NCI-H748 (cell line): ENCODE measurements at regions not wholly inside any gene's neighbourhood (a gene's known extent, or its start where the extent isn't known, plus 50 kb on each side); places are given as distances from the start of the nearest gene placed in this dataset.
"Not testable (repeated sequence)": the region's sequence is repeated elsewhere in the genome, so short reads cannot be mapped to it uniquely, and the experiment has no call there.

Experiments
- DNase-seq: peaks from one replicate; lab custom pipeline; 2025; ENCODE audit not compliant: unreplicated experiment; lab: John Stamatoyannopoulos, UW

DNA sequence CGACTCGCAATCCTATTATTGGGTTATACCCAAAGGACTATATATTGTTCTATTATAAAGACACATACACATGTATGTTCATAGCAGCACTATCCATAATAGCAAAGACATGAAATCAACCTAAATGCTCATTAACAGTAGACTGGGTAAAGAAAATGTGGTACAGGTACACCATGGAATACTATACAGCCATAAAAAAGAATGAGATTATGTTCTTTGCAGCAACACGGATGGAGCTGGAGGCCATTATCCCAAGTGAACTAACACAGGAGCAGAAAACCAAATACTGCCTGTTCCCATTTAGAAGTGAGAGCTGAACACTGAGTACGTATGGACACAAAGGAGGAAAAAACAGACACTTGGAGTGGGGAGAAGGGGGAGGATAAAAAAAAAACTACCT lies 536.8 kb upstream of the DPP6 start:
- no peak for DNase-seq

DNA sequence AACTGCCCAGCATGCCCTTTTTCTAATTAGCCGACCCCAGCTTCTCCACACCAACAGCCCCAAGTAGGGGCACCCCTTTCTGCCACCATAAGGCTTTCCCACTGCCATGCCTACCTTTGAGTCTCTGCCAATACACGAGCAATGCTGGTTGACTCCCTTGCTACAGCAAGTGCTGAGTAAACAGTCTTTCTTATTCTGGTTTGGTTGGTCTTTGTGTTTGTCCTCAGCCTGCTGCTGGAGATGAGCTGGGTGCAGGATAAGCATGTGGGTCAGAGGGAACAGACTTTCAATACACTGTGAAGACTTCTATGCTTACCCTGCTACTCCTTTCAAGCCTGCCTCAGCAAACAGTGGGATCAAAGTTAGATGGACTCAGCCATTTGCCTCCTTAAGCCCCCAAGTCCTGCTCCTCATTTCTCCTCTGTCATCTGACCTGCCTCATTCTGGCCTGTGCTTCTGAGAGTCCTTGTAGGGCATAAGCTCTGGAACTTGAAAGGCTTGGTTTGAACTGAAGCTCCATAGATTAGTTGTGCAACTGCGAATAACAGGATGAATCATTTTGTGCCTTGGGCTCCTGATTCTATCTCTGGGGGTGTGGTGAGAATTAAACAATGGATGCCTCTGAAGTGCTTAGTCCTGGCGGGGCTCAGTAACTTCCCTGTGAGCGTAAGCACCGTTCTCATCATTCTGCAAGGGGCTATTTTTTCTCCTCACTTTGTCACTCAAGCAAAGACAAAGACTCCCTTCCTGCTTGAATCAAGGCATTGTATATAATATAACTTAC lies 533.8 kb upstream of the DPP6 start:
- DNase-seq, result no peak

DNA sequence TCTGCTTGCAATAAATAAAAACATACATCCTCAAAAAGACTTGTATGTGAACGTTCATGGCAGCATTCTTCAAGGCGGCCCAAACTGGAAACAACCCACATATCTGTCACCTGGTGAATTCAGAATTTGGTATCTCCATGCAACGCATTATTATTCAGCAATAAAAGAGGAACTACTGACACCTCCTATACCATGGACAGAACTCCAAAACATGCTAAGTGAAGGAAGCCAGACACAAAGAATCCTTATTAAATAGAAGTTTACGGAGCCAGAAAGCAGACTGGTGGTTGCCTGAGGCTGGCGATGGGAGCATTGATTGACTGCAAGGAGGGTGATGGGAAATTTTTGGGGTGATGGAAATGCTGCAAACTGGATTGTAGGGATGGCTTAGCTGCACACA lies 530.8 kb upstream of the DPP6 start:
- DNase-seq, result no peak

DNA sequence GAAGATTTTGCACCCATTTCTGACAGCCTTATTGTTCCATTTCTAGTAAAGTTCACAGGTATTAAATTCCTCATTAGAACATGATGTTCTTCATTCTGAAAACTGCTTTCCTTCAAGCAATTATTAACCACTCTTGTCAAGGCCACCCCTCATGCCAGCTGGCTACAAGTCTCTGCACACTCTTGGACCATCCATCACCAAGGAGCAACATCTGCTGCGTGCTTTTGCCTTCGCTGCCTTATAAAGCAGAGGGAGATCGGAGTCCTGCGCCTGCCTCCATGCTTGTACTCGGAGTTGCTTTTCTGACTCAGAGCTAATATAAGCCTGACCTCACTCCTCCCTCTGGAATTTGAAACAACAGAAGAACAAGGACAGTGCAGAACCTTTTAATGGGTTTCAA lies 529.9 kb upstream of the DPP6 start:
- DNase-seq, result no peak

DNA sequence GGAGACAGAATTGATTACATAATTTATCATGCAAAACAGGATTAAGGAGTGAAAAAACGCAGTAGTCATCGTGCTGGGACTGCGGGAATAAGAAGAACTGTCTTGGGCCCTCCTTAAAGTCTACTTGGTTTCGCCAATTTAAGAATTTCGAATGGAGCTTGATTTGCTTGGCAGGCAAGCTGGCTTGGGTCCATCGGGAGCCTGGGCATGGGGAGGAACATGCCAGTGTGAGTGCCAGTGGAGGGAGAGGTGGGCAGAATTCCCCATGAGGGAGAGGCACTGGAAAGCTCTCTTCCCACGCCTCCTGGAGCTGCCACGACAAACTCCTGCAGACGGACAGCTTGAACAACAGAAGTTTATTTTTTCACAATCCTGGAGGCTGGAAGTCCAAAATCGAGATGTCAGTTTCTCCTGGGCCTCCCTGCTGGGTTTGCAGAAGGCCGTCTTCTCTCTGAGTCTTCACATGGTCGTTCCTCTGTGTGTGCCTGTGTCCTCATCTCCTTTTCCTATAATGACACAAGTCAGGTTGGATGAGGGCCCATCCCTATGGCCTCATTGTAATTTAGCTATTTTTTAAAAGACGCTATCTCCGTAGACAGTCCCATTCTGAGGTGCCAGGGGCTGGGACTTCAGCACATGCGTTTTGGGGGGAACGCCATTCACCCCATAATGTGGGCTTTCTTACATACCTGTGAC lies 528.7 kb upstream of the DPP6 start:
- DNase-seq, result no peak

DNA sequence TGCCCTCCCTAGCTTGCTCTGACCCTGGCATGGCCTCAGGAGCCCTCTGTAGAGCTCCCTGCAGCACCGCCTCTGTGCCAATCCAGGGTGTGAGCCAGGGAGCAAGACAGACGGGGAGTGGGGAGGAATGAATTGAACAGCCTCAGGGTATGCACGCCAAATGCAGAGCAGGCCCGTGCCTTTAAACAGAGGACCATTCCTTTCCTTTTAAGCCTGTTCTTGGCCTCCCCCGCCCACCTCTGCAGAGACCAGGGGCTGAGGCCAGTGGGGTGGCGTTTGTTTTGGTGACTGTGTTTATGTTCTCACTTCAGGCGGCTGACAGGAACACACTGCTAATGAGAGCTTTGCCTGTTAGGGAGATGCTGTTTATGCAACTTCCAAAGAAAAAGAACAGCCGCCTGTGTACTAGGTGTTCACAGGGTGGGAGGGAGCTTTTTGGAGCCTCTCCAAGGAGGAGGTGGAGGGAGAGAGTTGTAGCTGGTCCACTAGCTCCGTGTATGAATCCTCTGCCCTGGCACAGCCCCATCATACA lies 528.1 kb upstream of the DPP6 start:
- DNase-seq, result no peak

DNA sequence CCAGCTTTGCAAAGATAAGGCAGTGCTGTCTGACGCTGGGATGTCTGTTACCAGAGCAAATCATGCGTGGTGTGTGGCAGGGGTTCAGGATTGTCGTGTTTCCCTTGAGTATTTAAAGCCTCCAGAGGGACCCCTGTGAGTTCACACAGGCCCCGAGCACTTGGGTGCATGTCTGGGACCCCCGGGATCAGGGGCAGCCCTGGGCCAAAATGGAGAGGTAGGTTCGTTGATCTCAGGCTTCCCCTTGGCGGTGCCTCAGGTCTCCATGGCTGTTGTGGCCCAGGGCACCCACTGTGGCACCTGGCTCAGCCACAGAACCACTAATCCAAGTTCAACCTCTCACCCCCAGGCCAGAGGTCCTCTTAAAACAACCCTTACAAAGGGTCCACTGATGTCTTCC lies 523.1 kb upstream of the DPP6 start:
- no peak for DNase-seq

DNA sequence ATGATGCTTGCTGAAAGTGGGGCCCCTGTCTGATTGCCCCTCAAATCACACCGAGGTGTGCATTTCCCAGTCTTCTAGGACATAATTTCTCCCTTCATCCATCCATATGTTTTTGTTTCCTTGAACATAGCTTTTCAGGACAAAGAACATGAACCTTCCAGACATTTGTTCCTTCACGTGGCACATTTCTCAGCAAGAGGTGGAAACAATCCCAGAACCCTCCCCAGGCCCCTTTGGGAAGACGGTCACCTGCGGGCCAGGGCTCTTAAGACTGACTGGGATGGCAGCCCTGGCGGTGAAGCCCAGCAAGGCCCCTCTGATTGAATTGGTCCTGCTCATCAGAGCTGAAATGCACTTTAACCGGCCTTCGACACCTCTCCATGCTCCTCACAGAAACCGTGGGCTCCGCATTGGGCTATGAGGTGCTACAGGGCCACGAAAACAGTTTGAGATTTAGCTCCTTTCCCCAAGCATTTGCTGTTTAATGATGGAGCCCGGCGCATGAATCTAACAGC lies 522.5 kb upstream of the DPP6 start:
- no peak for DNase-seq

DNA sequence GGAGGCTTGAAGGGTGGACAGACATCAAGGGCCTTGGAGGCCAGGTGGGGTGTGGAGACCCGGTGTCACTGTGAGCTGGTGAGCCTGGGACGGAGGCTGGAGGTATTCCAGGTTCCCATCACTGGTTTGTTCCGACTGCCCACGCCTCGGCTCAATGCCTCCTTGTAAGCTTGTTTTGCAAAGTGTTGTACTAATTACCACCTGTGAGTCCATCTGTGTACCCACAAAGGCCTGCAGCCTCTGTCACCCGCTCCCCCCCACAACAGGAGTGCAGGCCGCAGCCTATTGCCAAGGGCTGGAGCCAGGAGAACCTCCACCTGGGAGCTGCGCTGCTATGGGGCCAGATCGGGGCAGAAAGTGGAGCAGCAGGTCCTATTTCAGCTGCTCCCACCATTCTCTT lies 521.8 kb upstream of the DPP6 start:
- DNase-seq, result no peak

DNA sequence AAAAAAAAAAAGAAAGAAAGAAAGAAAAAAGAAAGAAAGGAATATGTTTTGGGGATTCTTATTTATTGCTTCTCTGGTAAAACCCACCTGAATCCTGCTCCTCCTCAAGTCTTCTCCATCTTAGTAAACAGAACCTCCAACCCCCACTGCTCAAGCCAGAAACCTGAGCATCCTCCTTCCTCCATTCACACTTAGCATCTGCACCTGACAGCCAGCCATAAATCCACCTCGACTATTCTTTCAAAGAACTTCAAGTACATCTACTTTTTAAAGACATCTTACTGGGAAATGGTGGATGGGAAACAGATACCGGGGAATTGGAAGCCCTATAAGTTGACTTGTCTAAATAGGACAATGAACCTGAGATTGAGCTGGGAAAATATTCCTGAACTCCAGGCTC lies 519.9 kb upstream of the DPP6 start:
- no peak for DNase-seq

DNA sequence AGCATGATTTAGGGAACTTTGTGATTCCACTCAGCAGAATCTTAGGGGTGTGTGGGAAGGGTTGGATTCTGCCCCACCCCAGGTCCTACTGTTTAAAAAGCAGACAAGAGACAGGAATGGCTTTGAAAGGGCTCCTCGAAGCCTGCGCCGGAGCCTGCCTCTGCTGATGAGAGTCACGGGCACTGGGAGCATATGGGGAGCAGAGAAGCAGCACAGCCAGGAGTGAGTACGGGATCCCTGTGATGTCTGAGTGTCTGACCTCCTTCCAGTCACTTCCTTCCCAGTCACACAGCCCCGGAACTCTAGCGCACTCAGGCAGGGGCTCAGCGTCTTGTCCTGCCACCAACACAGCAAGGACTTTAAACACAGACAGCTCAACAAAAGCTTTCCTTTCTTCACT lies 514.9 kb upstream of the DPP6 start:
- no peak for DNase-seq

DNA sequence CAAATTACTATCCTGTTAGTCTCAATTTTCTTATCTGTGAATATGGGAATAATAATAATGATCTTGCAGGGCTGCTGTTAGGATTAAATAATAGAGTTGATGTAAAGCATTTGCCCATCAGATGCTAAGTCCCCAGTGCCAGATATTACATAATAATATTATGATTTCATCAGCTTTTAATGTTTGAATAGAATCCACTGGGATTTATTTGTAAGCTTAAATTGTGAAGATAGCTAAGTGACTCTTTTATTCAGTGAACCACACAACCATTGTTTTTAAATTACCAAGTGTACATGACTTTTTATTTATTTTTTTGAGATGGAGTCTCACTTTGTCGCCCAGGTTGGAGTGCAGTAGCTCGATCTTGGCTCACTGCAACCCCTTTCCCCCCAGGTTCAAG lies 510.3 kb upstream of the DPP6 start:
- no peak for DNase-seq

DNA sequence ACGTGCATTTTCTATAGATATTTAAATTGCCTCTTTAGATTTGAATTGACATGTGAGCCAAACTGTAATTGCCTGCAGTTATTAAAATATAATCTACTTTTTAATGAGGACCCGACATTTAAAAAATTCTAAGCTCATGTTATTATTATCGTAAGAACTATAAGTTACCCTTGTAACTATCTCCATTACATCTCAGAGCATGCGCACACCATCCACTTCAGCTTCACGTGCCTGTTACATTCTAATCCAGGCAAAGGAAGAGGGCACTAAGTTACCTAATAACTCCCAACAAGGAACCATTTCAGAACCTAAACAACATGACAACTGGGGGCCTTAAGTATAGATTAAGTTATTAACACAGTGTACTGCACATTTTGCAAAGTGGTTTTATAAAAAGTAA lies 509.0 kb upstream of the DPP6 start:
- DNase-seq, result no peak

DNA sequence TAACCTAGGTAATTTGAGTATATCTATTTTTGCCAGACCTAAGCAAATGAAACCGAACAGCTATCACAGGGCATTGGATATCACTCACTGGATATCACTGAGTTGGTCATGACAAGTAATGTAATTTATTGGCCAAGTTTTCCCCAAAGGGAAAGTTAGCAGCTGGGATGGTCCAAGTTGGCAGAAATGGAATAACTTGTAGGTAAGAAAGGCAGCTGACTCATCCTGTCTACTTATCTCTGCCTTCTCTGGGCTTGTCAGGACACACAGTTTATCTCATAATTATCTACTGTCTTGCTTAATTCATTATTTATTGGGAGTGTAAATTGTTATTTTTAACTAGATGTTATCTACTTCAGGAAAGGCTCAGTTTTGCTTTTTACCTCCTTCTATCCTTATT lies 502.0 kb upstream of the DPP6 start:
- DNase-seq, result no peak

DNA sequence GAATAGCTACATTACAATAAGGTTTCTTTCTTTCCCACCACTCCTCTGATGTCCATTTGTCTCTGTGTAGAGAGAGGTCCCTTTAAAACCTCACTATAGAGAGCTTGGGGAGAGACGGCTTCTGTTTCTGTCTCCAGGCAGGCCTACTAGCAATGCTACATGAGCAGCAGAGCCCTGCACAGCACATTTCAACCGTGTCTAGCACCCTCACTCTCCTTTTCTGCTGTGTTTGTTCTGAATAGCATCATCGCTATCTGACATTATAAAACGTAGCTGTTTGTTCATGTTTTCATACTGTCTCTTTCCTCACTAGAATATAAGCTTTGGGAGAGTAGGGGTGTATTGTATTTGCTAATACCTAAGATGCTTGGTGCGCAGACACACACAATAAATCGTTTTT lies 487.8 kb upstream of the DPP6 start:
- DNase-seq, result no peak

DNA sequence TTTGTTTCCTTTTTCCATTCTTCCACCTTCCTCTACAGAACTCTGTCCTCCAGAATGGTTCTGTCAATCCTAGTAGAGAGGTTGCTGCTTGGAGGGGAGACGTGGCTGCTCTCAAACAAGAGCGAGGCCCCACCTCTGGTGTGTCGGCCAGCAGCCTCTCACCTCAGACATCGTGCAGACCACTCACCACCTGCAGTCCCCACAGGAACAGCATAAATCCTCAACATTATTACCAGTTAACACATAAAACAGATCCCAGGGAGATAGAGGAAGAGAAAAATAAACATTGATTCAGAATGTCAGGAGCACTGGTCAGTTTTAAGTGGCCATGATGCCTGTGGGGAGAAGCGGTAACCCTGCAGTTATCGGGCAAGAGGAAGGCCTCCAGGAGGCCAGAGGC lies 485.9 kb upstream of the DPP6 start:
- DNase-seq, result no peak

DNA sequence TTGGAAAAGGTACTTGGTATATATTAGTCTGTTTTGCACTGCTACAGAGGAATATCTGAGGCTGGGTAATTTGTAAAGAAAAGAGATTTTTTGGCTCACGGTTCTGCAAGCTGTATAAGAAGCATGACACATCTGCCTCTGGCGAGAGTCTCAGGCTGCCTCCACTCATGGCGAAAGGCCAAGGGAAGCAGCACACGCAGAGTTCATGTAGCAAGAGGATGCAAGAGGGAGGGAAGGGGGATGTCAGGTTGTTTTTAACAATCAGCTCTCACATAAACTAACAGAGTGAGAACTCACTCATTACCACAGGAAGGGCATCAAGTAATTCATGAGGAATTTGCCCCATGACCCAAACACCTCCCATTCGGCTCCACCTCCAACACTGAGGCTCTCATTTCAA lies 484.8 kb upstream of the DPP6 start:
- DNase-seq, result no peak

DNA sequence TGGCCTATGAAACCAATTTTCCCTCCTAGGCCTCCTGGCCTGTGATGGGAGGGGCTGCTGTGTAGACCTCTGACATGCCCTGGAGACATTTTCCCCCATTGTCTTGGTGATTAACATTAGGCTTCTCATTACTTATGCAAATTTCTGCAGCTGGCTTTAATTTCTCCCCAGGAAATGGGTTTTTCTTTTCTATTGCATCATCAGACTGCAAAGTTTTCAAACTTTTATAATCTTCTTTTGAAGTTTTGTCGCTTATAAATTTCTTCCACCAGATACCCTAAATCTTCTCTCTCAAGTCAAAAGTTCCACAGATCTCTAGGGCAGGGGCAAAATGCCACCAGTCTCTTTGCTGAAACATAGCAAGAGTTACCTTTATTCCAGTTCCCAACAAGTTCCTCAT lies 482.7 kb upstream of the DPP6 start:
- not testable (repeated sequence) for DNase-seq

DNA sequence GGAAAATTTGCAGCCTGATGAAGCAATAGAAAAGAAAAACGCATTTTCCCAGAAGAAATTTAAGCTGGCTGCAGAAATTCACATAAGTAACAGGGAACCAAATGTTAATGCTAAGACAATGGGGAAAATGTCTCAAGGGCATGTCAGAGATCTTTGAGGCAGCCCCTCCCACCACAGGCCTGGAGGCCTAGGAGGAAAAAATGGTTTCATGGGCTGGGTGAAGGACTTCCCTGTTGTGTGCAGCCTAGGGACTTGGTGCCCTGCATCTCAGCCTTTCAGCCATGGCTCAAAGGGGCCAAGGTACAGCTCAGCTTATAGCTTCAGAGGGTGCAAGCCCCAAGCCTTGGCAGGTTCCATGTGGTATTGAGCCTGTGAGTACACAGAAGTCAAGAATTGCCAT lies 476.1 kb upstream of the DPP6 start:
- DNase-seq, result no peak

DNA sequence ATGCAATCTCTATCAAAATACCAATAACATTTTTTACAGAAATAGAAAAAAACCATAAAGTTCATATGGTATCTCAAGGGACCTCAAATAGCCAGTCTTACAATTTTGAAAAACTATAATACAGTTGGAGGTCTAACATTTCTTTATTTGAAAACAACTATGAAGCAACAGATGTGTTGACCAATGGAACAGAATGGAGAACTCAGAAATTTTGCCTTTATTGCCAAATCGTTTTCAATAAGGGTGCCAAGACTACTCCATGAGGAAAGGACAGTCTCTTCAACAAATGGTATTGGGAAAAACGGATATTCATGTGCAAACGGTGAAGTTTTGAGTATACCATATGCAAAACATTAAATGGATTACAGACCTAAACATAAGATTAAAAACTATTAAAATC lies 470.8 kb upstream of the DPP6 start:
- no peak for DNase-seq

DNA sequence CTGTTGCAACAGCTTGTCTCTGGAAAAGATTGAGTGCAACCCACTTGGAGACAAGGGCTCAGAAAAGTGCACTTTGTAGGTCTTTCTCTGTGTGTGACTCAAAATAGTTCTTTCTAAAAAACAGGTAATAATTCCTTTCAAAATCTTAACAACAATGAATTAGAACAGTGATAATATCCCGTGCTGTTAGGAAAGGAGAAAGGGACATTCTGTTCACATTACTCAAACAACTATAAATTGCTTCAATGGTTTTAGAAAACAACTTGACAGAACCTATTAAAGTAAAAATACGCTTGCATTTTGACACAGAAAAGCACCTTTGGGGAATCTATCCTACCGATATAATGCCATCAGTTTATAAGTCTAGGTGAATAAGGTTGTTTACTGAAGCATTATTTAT lies 468.1 kb upstream of the DPP6 start:
- no peak for DNase-seq

DNA sequence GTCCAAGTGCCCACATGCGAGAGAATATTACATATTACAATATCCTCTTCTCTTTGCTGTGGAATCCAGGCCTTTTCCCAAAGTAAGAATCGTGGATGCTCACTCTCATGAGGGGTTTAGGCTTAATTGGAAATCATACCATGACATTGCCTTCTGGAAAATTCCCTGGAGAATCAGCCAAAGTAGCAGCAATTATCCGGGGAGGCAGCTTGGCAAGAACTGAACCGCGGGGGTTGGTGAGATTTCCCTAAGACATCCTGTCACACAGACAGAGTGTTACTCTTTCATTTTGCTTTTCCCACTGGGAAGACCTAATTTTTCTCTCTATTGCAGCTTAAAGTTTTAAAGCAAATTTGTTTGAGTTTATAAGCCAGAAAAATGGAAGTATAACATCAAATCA lies 463.6 kb upstream of the DPP6 start:
- no peak for DNase-seq
